HG03139 (cell line): ENCODE measurements at regions not wholly inside any gene's neighbourhood (a gene's known extent, or its start where the extent isn't known, plus 50 kb on each side); places are given as distances from the start of the nearest gene placed in this dataset.
"Not testable (repeated sequence)": the region's sequence is repeated elsewhere in the genome, so short reads cannot be mapped to it uniquely, and the experiment has no call there.

Experiments
- ATAC-seq: cut with Tn5 transposase; IDR thresholded peaks from one replicate; pipeline ENCODE4 v1.9.1; 2021; ENCODE audit not compliant: unreplicated experiment

GRCh38 chr13:70817576-70817975 lies 709.3 kb upstream of the KLHL1 start:
- ATAC-seq = no peak

GRCh38 chr13:70816853-70817252 lies 708.6 kb upstream of the KLHL1 start:
- no peak for ATAC-seq

- ATAC-seq = no peak
Observed at GRCh38 chr13:70814684-70815083, 706.4 kb upstream of the KLHL1 start.

GRCh38 chr13:70812481-70812880 lies 704.2 kb upstream of the KLHL1 start:
- ATAC-seq = no peak

- ATAC-seq = no peak
Observed at GRCh38 chr13:70809588-70809987, 701.3 kb upstream of the KLHL1 start.

- ATAC-seq = no peak
Observed at GRCh38 chr13:70798385-70798784, 690.1 kb upstream of the KLHL1 start.

- no peak for ATAC-seq
Observed at GRCh38 chr13:70795484-70795883, 687.2 kb upstream of the KLHL1 start.

- ATAC-seq = no peak
Observed at GRCh38 chr13:70792121-70792520, 683.9 kb upstream of the KLHL1 start.

GRCh38 chr13:70789751-70790150 lies 681.5 kb upstream of the KLHL1 start:
- ATAC-seq = no peak

- no peak for ATAC-seq
Observed at GRCh38 chr13:70788074-70788473, 679.8 kb upstream of the KLHL1 start.

- no peak for ATAC-seq
Observed at GRCh38 chr13:70784207-70784989, 676.1 kb upstream of the KLHL1 start.

- no peak for ATAC-seq
Observed at GRCh38 chr13:70769817-70770216, 661.6 kb upstream of the KLHL1 start.

- no peak for ATAC-seq
Observed at GRCh38 chr13:70758932-70759331, 650.7 kb upstream of the KLHL1 start.

- no peak for ATAC-seq
Observed at GRCh38 chr13:70756088-70756487, 647.8 kb upstream of the KLHL1 start.

- no peak for ATAC-seq
Observed at GRCh38 chr13:70755456-70755855, 647.2 kb upstream of the KLHL1 start.

- ATAC-seq = no peak
Observed at GRCh38 chr13:70747262-70747661, 639.0 kb upstream of the KLHL1 start.

- not testable (repeated sequence) for ATAC-seq
Observed at GRCh38 chr13:70746469-70746868, 638.2 kb upstream of the KLHL1 start.

GRCh38 chr13:70736622-70737317 lies 628.5 kb upstream of the KLHL1 start:
- no peak for ATAC-seq

- no peak for ATAC-seq
Observed at GRCh38 chr13:70732611-70733010, 624.4 kb upstream of the KLHL1 start.

- no peak for ATAC-seq
Observed at GRCh38 chr13:70729369-70729768, 621.1 kb upstream of the KLHL1 start.

GRCh38 chr13:70723732-70724131 lies 615.5 kb upstream of the KLHL1 start:
- ATAC-seq = no peak

GRCh38 chr13:70720386-70720785 lies 612.1 kb upstream of the KLHL1 start:
- ATAC-seq = no peak

- no peak for ATAC-seq
Observed at GRCh38 chr13:70714993-70715392, 606.7 kb upstream of the KLHL1 start.
